ENCODE measurements at regions not wholly inside any gene's neighbourhood (a gene's known extent, or its start where the extent isn't known, plus 50 kb on each side); places are given as distances from the start of the nearest gene placed in this dataset.
A peak's percentile ranks its signal among the peaks of the same experiment; 100 is the strongest.

DNA sequence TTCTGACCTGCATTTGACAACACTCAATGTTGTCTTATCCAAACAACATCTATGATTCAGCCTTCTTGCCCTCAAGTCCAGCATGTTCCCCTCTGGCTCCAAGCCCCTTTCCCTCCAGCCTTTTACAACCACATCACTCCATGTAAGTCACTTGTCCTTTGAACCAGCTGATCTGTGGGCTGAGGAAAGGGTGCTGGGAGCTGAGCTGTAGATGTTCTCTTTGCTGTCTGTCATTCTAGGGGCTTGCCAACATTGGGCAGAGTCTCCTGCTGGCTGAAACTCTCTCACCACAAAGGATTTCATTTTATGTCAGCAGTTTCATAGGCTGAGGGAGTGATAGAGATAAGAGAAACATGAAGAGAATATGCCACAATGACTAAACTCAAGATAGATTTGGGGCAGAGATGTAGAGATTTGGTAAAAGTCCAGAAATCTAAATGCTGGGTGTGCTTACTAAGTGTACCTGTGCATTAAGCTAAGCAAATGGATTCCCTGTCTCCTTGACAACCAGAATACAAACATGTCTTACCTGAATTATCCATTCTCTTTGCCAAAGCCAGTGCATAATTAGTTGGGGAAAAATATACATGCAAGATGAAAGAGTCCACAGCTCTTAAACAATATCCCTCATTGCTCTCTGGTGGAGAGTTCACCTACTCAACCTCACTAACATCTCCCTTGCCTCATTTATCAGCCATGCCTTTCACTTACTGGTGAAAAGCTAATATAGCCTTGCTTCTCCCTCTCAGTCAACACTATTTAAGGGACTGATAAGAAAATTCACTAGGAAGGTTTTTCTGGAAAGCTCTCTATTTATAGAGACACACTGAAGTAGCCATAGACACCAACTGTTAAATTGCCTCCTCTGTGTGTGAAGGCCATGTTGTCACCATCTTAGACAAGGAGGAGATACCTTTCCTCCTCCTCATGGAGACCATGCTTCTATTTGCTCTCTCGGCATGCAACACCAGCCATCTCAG is 175.5 kb upstream of the SERP2 start:
- peaks cover 37% of the 10 kb centered on the region for H3K4me1 Mint-ChIP-seq
- no peaks in the 10 kb centered on the region for H3K9me3 Mint-ChIP-seq
- DNase-seq (peak; percentile 41), ATAC-seq (peak; percentile 92)
- peak overlapping the region; percentile 33 for H3K27ac Mint-ChIP-seq
- peaks cover 25% of the 10 kb centered on the region for H3K27me3 Mint-ChIP-seq
- H3K4me3 Mint-ChIP-seq, result peak overlapping the region; percentile 0
- no peaks in the 10 kb centered on the region for H3K36me3 Mint-ChIP-seq (ENCODE audit: low read depth)

DNA sequence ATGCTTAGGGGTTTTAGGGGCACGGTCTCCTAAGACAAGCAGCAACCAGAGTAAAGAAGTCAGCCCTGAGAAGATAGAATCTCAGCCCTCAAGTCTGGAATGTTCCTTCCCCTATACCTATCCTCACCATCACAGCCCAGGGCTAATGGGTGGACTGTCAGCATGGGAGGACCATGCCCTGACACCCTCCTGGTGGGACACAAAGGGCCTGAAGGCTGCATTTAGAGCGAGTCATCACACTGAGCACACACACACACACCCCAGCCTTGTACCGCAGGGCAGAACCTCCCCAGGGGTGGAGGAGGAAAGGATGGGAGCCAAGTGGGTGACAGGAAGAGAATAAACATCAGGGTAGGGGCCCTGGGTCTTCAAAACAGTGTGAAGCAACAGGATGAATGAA is 174.8 kb upstream of the SERP2 start:
- ATAC-seq (no peak), DNase-seq (no peak)
- Mint-ChIP-seq H3K4me3 (no peak overlapping the region), H3K27me3 (peaks cover 25% of the 10 kb centered on the region), H3K27ac (no peak overlapping the region), H3K36me3 (ENCODE audit: low read depth) (no peaks in the 10 kb centered on the region), H3K4me1 (peaks cover 37% of the 10 kb centered on the region), H3K9me3 (no peaks in the 10 kb centered on the region)

DNA sequence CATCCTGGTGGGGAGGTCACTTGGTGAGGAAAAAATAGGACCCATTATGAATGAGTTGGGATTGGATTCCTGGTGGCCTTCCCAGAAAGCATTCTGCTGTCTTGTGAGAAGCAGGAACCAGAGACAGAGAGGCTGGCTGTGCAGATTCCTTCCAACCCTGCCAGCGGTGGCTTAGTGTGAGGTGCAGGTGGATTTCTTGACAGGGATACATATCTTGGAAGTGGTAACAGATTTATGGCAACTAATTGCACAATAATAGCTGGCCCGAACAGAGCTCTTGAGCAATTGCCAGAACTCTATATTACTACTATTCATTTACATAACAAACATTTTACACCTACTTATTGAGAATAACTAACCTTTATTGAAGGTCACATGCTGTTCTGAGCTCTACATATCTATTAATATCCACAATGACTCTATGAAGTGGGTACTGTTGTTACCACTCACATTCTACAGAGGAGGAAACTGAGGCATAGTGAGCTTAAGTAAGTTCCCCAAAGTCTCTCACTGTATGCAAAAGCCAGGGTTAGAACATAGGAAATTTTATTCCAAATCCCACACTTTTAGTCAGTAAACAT is 173.9 kb upstream of the SERP2 start:
- no peaks in the 10 kb centered on the region for H3K9me3 Mint-ChIP-seq
- H3K4me1 Mint-ChIP-seq, result peaks cover 37% of the 10 kb centered on the region
- peaks cover 26% of the 10 kb centered on the region for H3K27me3 Mint-ChIP-seq
- no peak for DNase-seq
- no peaks in the 10 kb centered on the region for H3K36me3 Mint-ChIP-seq (ENCODE audit: low read depth)
- ATAC-seq, result no peak
- no peak overlapping the region for H3K4me3 Mint-ChIP-seq
- no peak overlapping the region for H3K27ac Mint-ChIP-seq

GRCh38 chr13:44206434-44206833 is 167.2 kb upstream of the SERP2 start:
- no peak for DNase-seq
- ATAC-seq, result no peak
- Mint-ChIP-seq H3K9me3 (peaks cover 11% of the 10 kb centered on the region), H3K4me3 (no peak overlapping the region), H3K4me1 (no peaks in the 10 kb centered on the region), H3K27ac (no peak overlapping the region), H3K27me3 (peaks cover 20% of the 10 kb centered on the region), H3K36me3 (ENCODE audit: low read depth) (peaks cover 3% of the 10 kb centered on the region)

- ATAC-seq (no peak), DNase-seq (no peak)
- Mint-ChIP-seq H3K4me1 (no peaks in the 10 kb centered on the region), H3K4me3 (no peak overlapping the region), H3K27ac (no peak overlapping the region), H3K27me3 (peaks cover 20% of the 10 kb centered on the region), H3K36me3 (ENCODE audit: low read depth) (peaks cover 3% of the 10 kb centered on the region), H3K9me3 (peaks cover 11% of the 10 kb centered on the region)
Measured at GRCh38 chr13:44207476-44207875, 166.1 kb upstream of the SERP2 start.

DNA sequence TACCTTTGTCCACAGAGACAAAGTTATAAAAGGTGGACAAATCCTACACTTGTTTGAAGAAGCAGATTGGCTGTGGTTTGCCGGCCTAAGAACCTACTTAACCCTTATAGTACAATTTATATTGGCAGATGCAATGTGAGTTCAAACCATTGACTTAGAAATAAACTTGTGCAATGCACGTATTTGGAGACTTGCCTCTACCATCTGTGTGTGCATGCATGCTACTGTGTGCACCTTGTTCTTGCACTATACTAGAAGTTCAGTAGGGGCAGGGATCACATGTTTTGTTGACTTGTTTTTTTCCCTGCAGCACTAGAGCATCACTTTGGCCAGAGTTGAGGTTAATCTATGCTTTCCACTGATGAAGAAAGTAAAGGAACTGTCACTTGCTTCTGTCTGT is 163.1 kb upstream of the SERP2 start:
- H3K36me3 Mint-ChIP-seq (ENCODE audit: low read depth), result peaks cover 3% of the 10 kb centered on the region
- no peak for ATAC-seq
- no peak for DNase-seq
- peaks cover 15% of the 10 kb centered on the region for H3K27me3 Mint-ChIP-seq
- H3K4me1 Mint-ChIP-seq, result no peaks in the 10 kb centered on the region
- H3K27ac Mint-ChIP-seq, result no peak overlapping the region
- no peak overlapping the region for H3K4me3 Mint-ChIP-seq
- peaks cover 10% of the 10 kb centered on the region for H3K9me3 Mint-ChIP-seq

DNA sequence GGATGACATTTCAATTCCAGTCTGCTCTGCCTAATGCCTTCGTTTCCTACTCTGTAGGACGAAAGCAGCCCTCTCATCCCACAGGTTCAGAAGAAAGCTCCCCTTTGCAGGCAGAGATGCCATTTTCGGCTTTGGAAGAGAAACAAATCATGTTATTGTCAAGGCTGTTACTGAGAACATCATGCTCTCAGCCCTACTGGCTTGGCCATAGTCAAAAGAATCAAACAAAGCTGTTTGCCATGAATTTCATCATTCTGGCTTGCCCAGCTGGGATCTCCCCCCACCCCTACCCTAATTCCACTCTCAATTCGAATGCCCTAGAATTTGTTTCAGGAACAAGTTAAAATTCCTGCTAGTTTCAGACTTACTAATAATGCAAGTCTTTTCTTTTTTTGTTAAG is 162.3 kb upstream of the SERP2 start:
- Mint-ChIP-seq H3K4me1 (no peaks in the 10 kb centered on the region), H3K27me3 (peaks cover 11% of the 10 kb centered on the region), H3K27ac (no peak overlapping the region), H3K4me3 (no peak overlapping the region), H3K9me3 (peaks cover 6% of the 10 kb centered on the region), H3K36me3 (ENCODE audit: low read depth) (no peaks in the 10 kb centered on the region)
- DNase-seq, result no peak
- no peak for ATAC-seq

DNA sequence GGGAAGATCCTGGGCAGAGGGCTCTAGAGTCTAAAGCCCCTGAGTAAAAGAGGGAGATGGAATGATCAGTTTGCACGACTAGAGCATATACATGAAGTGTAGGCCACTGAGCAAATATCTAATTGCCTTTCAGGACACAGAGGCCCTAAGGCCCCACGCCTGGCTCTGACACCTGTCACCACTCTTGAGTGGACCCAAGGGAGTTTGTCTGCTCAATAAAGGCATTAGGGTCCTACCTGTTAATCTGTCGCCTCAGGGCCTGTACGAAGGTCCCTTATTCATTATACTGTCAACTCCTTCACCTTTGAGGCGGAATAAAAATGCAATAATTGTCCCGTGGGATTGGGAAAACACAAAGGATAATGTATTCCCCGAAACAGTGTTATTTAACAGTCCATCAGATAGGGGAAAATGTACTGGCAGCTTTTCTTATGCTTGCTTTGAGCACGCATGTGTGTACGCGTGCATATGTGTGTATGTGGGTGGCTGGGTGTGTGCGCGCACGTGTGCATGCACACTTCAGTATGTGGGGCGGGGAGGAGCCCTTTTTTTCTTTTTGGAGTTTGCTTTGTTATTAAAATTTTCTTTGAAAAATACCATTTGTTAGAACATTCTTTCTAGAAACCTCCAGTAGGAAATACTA is 161.8 kb upstream of the SERP2 start:
- H3K9me3 Mint-ChIP-seq, result peaks cover 6% of the 10 kb centered on the region
- DNase-seq (no peak), ATAC-seq (no peak)
- H3K27ac Mint-ChIP-seq, result no peak overlapping the region
- no peaks in the 10 kb centered on the region for H3K36me3 Mint-ChIP-seq (ENCODE audit: low read depth)
- H3K4me3 Mint-ChIP-seq, result no peak overlapping the region
- peaks cover 11% of the 10 kb centered on the region for H3K27me3 Mint-ChIP-seq
- no peaks in the 10 kb centered on the region for H3K4me1 Mint-ChIP-seq

DNA sequence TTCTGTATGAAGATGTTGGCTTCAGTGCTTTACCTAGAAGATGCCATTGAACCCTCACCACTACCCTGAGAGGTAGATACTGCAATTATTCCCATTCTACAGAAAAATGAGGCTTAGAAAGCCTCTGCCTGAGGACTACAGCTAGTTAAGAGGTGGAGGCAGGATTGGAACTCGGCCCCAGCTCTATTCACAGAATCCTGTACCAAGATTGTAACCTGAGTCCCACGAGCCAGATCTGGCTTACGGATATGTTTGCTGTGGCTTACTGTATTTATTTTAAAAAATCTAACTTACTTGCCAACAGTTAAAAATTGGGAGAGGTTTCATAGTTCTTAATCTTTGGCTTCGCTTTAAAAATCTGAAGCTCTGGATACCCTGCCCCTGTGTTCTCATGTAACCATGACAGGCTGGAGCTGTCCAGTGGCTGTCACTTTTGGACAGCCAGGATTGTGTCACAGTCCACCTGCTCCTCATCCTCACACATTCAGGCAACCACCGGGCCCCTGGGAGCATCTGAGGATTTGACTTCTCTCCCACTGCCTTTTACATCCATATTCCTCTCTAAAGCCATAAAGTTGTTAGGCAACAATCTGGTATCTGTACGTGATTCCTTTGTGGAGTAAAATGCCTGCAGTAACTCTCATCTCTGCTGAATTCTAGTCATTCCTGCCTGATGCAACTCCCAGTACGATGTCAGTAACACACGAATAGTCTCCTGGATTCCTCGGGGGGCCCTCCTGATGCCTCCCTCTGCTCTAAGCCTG is 160.8 kb upstream of the SERP2 start:
- ATAC-seq, result no peak
- peaks cover 10% of the 10 kb centered on the region for H3K27me3 Mint-ChIP-seq

GRCh38 chr13:44218501-44219240 is 155.0 kb upstream of the SERP2 start:
- H3K9me3 Mint-ChIP-seq, result no peaks in the 10 kb centered on the region
- DNase-seq (no peak), ATAC-seq (no peak)
- H3K4me3 Mint-ChIP-seq, result no peak overlapping the region
- H3K4me1 Mint-ChIP-seq, result no peaks in the 10 kb centered on the region
- no peaks in the 10 kb centered on the region for H3K36me3 Mint-ChIP-seq (ENCODE audit: low read depth)
- no peaks in the 10 kb centered on the region for H3K27me3 Mint-ChIP-seq
- no peak overlapping the region for H3K27ac Mint-ChIP-seq

More for the DNA sequence above, 160.8 kb upstream of the SERP2 start:
- Mint-ChIP-seq H3K4me1 (no peaks in the 10 kb centered on the region), H3K27ac (no peak overlapping the region), H3K4me3 (no peak overlapping the region), H3K9me3 (peaks cover 2% of the 10 kb centered on the region), H3K36me3 (ENCODE audit: low read depth) (no peaks in the 10 kb centered on the region)
- no peak for DNase-seq

DNA sequence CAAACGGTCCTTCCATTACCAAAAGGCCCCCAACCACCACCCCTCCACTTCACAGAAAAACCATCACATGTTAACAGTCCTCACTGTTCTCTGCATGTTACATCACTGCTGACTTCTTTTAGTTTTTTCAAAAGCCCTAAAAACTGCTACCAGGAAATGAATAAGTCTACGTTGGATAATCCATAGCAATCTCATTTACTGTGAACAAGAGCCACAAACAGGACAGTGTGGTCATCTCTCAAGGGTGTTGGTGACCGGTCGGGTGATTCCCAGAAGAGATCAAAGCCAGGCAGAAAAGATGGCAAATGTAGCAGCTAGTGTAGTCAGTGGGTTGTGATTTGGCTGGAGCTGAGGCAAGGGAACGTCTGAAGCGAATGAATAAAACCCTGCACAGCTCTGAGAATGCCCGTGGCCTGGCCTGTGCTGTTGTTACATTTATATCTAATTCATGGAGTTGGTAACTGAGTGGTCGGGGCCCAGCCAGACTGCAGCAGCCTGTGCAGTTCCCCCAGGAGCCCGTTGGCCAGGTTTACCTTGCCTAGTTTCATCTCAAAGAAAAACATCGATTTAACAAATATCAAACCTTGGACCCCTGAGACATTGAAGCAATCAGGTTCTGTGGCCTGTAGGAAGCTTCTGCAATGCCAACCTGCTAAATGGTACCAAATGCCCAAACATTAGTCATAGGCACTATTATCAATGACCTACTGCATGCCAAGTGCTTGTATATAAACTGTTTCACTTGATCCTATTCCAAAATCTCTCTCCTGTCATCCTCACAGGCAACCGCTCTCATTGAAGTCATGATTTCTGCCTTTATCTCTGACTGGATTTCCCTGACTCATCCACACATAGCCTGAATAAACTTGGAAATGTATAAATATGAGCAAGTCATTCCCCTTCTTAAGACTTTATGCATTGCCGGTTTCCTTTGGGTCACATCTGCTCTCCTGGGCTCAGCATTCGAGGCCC is 153.8 kb upstream of the SERP2 start:
- Mint-ChIP-seq H3K27ac (no peak overlapping the region), H3K9me3 (no peaks in the 10 kb centered on the region), H3K36me3 (ENCODE audit: low read depth) (no peaks in the 10 kb centered on the region), H3K27me3 (no peaks in the 10 kb centered on the region), H3K4me1 (no peaks in the 10 kb centered on the region), H3K4me3 (no peak overlapping the region)
- DNase-seq (no peak), ATAC-seq (no peak)

DNA sequence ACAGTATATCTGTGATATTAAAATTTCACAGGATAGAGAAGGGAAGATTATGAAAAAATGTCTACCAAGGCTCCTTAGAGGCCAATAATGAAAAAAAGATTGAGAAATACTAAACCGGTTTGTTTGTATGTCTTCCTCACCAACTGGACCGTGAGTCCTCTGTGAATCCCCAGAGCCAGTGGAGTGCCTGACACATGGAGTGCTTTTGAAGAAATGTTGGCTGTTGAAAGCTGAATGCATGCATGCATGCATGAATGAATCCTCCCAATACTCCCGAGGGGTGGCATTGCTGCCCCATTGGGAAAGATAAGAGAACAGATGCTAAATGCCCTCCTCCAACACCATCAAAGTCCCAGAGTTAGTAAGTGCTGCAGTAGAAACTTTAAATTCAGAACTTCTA is 152.7 kb upstream of the SERP2 start:
- H3K36me3 Mint-ChIP-seq (ENCODE audit: low read depth), result no peaks in the 10 kb centered on the region
- H3K9me3 Mint-ChIP-seq, result no peaks in the 10 kb centered on the region
- no peak overlapping the region for H3K4me3 Mint-ChIP-seq
- no peak for ATAC-seq
- H3K27ac Mint-ChIP-seq, result no peak overlapping the region
- no peak for DNase-seq
- H3K4me1 Mint-ChIP-seq, result no peaks in the 10 kb centered on the region
- no peaks in the 10 kb centered on the region for H3K27me3 Mint-ChIP-seq

DNA sequence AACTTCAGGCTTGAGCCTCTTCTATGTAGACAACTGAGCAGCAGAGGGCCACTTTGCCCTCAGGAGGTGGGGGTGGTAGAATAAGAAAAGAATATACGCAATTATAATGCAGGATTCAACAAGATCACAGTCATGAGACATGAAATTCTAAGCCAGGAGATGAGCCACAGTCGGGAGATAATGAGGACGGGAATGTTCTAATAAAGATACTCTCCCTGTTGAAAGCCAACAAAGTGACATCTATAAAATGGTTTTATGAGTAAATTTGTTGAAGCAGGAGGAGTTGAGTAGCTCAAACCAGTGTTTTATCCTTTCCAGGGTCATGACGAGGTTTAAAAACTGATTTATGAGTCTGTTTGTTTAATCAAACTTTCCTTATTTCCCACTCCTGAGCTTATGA is 152.0 kb upstream of the SERP2 start:
- H3K9me3 Mint-ChIP-seq, result no peaks in the 10 kb centered on the region
- no peak overlapping the region for H3K4me3 Mint-ChIP-seq
- DNase-seq, result no peak
- no peaks in the 10 kb centered on the region for H3K4me1 Mint-ChIP-seq
- no peaks in the 10 kb centered on the region for H3K27me3 Mint-ChIP-seq
- no peaks in the 10 kb centered on the region for H3K36me3 Mint-ChIP-seq (ENCODE audit: low read depth)
- H3K27ac Mint-ChIP-seq, result no peak overlapping the region
- no peak for ATAC-seq

All from activated naive CD8-positive, alpha-beta T cell treated with anti-CD3 and anti-CD28 coated beads, Interleukin-2, amount 50 U/mL, for 24 hours (primary cell).